K562 (cell line): ENCODE measurements at regions not wholly inside any gene's neighbourhood (a gene's known extent, or its start where the extent isn't known, plus 50 kb on each side); places are given as distances from the start of the nearest gene placed in this dataset.

Experiments used
- AFF1 ChIP-seq, 2 experiments: fragments of 450-650 bp; IDR thresholded peaks; 2 replicates each; pipeline ENCODE4 v1.6.1; 2018; ENCODE audit warnings: mild to moderate bottlenecking in 2 of 2, low read depth in 1 of 2; ENCODE audit not compliant: partially characterized antibody in 2 of 2
- CBX2 ChIP-seq: fragments of 200-600 bp; sonication (generic); IDR thresholded peaks from one replicate; pipeline ENCODE4 v1.6.1; 2012; ENCODE audit warnings: mild to moderate bottlenecking, low read length, inconsistent platforms; ENCODE audit not compliant: insufficient read depth, poor library complexity, severe bottlenecking
- FOS ChIP-seq: IDR thresholded peaks from 3 replicates; pipeline ENCODE4 v1.6.1; 2011; ENCODE audit not compliant: insufficient read length; ENCODE audit errors: extremely low read depth
- GATAD2A ChIP-seq: fragments of 450-650 bp; IDR thresholded peaks from 2 replicates; pipeline ENCODE4 v1.6.1; 2017
- GATAD2B ChIP-seq: fragments of 450-650 bp; IDR thresholded peaks from 2 replicates; pipeline ENCODE4 v1.6.1; 2017; ENCODE audit warnings: mild to moderate bottlenecking, borderline replicate concordance
- HMGN3 ChIP-seq: IDR thresholded peaks from 2 replicates; pipeline ENCODE4 v1.6.1; 2011; ENCODE audit warnings: borderline replicate concordance, low read depth, mild to moderate bottlenecking, mixed read lengths, low read length; ENCODE audit not compliant: insufficient read length; ENCODE audit errors: extremely low read depth
- KDM5B ChIP-seq: fragments of 200-600 bp; sonication (generic); IDR thresholded peaks from 2 replicates; pipeline ENCODE4 v1.6.1; 2012; ENCODE audit warnings: low read depth, mild to moderate bottlenecking, moderate library complexity, low read length, control low read depth, inconsistent platforms; ENCODE audit not compliant: insufficient replicate concordance
- MAFK ChIP-seq: IDR thresholded peaks from 2 replicates; pipeline ENCODE4 v1.6.1; 2011; ENCODE audit warnings: low read length, improper control_type of control experiment
- MYNN ChIP-seq, 2 experiments: sonication (generic); formaldehyde crosslinking in 1 of 2; IDR thresholded peaks; 2 replicates each; pipeline versions ENCODE4 v1.5.0 to v1.6.1; 2016 to 2020; ENCODE audit warnings: antibody characterized with exemption in 1 of 2, missing genetic modification reagents in 1 of 2
- RBM25 ChIP-seq: fragments of 200-400 bp; formaldehyde crosslinking; IDR thresholded peaks from 2 replicates; pipeline ENCODE4 v1.6.1; 2018; ENCODE audit warnings: low read length, low read depth, moderate library complexity; ENCODE audit not compliant: severe bottlenecking
- SMAD3 ChIP-seq: fragments of 450-650 bp; formaldehyde crosslinking; conservative IDR thresholded peaks from 2 replicates; pipeline ENCODE4 v1.4.0; 2020; ENCODE audit warnings: mild to moderate bottlenecking
- STAG1 ChIP-seq: sonication (generic); formaldehyde crosslinking; IDR thresholded peaks from 2 replicates; pipeline ENCODE4 v1.5.0; 2020; ENCODE audit warnings: missing genetic modification reagents, borderline replicate concordance
- ZNF24 ChIP-seq: fragments of 450-650 bp; IDR thresholded peaks from 2 replicates; pipeline ENCODE4 v1.6.1; 2016
- ZNF778 ChIP-seq: fragments of 450-650 bp; formaldehyde crosslinking; IDR thresholded peaks from 2 replicates; pipeline ENCODE4 v1.4.0; 2020; ENCODE audit warnings: mild to moderate bottlenecking, moderate library complexity
- TF ChIP-seq, protein P1 (sequence below): sonication (generic); formaldehyde crosslinking; IDR thresholded peaks from 2 replicates; pipeline ENCODE4 v1.8.0; 2022; ENCODE audit warnings: mild to moderate bottlenecking, low read depth, missing genetic modification reagents
- TF ChIP-seq, protein P2 (sequence below): fragments of 250-450 bp; sonication (Bioruptor Pico); IDR thresholded peaks from 2 replicates; pipeline ENCODE4 v1.5.0; 2021; ENCODE audit warnings: mild to moderate bottlenecking, borderline replicate concordance
- TF ChIP-seq, protein P3 (sequence below): fragments of 450-650 bp; formaldehyde crosslinking; IDR thresholded peaks from 2 replicates; pipeline ENCODE4 v1.4.0; 2022; ENCODE audit warnings: missing genetic modification characterization
- TF ChIP-seq, protein P4 (sequence below): fragments of 250-450 bp; sonication (Bioruptor Pico); IDR thresholded peaks from 2 replicates; pipeline ENCODE4 v1.8.0; 2021; ENCODE audit warnings: mild to moderate bottlenecking, moderate library complexity

DNA sequence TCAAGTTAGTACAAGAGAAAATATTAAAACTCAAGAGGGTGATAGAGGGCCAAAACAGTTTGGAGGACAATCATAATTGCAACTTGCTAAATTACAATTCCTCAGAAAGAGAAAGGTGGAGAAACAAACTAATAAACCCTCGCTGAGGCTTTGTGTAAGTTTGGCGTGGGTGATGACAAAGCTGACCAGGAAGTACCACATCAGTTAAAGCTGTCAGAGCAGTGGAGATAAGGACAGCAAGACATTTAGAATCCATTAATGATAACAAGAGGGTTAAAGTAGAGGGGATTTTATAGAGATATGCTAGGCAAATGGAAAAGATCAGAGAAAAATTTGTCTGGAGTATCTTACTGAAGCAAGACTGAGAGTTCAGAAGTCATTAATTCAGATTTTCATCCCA lies 334.4 kb downstream of the TFAP2B start (continued):
- TF ChIP-seq AFF1 (IDR thresholded peaks at IDR 0.05; ENCODE audit: low read depth in 1 of 2, partially characterized antibody in 2 of 2): no peak
- TF ChIP-seq HMGN3: no peak
- no peak for TF ChIP-seq ZNF778 (CRISPR knock-in tag)
- TF ChIP-seq, protein P1, sequence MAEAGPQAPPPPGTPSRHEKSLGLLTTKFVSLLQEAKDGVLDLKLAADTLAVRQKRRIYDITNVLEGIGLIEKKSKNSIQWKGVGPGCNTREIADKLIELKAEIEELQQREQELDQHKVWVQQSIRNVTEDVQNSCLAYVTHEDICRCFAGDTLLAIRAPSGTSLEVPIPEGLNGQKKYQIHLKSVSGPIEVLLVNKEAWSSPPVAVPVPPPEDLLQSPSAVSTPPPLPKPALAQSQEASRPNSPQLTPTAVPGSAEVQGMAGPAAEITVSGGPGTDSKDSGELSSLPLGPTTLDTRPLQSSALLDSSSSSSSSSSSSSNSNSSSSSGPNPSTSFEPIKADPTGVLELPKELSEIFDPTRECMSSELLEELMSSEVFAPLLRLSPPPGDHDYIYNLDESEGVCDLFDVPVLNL (CRISPR knock-in tag): no peak
- TF ChIP-seq, protein P2, sequence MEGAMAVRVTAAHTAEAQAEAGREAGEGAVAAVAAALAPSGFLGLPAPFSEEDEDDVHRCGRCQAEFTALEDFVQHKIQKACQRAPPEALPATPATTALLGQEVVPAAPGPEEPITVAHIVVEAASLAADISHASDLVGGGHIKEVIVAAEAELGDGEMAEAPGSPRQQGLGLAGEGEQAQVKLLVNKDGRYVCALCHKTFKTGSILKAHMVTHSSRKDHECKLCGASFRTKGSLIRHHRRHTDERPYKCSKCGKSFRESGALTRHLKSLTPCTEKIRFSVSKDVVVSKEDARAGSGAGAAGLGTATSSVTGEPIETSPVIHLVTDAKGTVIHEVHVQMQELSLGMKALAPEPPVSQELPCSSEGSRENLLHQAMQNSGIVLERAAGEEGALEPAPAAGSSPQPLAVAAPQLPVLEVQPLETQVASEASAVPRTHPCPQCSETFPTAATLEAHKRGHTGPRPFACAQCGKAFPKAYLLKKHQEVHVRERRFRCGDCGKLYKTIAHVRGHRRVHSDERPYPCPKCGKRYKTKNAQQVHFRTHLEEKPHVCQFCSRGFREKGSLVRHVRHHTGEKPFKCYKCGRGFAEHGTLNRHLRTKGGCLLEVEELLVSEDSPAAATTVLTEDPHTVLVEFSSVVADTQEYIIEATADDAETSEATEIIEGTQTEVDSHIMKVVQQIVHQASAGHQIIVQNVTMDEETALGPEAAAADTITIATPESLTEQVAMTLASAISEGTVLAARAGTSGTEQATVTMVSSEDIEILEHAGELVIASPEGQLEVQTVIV (CRISPR knock-in tag): no peak
- no peak for TF ChIP-seq GATAD2B
- TF ChIP-seq SMAD3 (CRISPR knock-in tag): no peak
- no peak for TF ChIP-seq MYNN (IDR thresholded peaks at IDR 0.05)
- no peak for TF ChIP-seq MYNN (CRISPR knock-in tag; IDR thresholded peaks at IDR 0.05)
- TF ChIP-seq, protein P3, sequence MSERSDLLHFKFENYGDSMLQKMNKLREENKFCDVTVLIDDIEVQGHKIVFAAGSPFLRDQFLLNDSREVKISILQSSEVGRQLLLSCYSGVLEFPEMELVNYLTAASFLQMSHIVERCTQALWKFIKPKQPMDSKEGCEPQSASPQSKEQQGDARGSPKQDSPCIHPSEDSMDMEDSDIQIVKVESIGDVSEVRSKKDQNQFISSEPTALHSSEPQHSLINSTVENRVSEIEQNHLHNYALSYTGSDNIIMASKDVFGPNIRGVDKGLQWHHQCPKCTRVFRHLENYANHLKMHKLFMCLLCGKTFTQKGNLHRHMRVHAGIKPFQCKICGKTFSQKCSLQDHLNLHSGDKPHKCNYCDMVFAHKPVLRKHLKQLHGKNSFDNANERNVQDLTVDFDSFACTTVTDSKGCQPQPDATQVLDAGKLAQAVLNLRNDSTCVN (CRISPR knock-in tag): no peak
- no peak for TF ChIP-seq RBM25
- no peak for TF ChIP-seq STAG1 (CRISPR knock-in tag)
- TF ChIP-seq KDM5B: no peak
- TF ChIP-seq ZNF24: no peak
- TF ChIP-seq FOS: no peak
- no peak for TF ChIP-seq CBX2
- TF ChIP-seq, protein P4, sequence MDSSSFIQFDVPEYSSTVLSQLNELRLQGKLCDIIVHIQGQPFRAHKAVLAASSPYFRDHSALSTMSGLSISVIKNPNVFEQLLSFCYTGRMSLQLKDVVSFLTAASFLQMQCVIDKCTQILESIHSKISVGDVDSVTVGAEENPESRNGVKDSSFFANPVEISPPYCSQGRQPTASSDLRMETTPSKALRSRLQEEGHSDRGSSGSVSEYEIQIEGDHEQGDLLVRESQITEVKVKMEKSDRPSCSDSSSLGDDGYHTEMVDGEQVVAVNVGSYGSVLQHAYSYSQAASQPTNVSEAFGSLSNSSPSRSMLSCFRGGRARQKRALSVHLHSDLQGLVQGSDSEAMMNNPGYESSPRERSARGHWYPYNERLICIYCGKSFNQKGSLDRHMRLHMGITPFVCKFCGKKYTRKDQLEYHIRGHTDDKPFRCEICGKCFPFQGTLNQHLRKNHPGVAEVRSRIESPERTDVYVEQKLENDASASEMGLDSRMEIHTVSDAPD: no peak
- TF ChIP-seq MAFK: no peak
- no peak for TF ChIP-seq GATAD2A
